ENCODE measurements at regions not wholly inside any gene's neighbourhood (a gene's known extent, or its start where the extent isn't known, plus 50 kb on each side); places are given as distances from the start of the nearest gene placed in this dataset.

DNA sequence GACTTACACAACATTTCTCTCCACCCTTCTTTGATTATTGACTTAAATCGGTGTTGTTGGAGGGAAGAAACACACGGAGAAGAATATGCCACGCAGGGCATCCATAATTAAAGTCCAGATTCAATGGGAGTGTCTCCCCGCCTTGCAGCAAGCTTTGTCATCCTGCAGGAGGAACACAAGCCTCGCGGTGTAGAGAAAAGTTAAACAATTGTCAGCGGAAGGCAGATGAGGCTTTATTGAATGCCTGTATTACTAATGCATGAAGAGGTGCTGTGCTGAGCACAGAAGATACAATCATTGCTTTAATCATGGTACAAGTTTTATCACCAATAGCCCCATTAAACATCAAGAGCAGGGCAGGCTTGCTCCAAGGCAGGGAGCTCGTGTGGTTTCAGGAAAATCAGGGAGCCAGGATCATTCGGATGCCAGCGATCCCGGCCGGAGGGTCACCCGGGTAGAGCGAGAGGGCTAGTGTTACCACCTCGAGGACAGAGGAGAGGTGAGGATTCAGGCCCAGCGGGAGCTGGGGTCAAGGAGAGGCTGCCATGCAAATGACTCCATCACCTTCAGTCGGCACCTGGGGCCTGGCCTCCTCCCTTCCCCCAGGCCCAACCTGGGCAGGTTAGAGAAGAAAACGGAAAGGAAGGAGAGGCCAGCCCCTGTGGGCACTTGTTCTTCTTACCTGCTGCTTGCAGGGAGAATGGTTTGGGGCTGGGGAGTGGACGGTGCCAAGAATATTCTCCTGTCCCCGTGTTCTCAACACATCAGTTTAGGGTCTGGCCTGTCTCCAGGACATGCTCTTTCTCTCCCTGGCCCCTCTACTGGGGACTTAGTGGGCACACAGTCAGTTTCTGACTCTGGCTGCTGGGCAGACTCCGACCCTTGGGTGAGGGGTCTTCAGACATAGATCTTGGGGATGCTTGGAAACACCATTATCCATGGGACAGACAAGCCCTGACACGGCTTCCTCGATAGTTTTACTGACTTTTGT lies 289.5 kb downstream of the IRX2 start:
- TF ChIP-seq, protein P1, sequence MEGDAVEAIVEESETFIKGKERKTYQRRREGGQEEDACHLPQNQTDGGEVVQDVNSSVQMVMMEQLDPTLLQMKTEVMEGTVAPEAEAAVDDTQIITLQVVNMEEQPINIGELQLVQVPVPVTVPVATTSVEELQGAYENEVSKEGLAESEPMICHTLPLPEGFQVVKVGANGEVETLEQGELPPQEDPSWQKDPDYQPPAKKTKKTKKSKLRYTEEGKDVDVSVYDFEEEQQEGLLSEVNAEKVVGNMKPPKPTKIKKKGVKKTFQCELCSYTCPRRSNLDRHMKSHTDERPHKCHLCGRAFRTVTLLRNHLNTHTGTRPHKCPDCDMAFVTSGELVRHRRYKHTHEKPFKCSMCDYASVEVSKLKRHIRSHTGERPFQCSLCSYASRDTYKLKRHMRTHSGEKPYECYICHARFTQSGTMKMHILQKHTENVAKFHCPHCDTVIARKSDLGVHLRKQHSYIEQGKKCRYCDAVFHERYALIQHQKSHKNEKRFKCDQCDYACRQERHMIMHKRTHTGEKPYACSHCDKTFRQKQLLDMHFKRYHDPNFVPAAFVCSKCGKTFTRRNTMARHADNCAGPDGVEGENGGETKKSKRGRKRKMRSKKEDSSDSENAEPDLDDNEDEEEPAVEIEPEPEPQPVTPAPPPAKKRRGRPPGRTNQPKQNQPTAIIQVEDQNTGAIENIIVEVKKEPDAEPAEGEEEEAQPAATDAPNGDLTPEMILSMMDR (IDR thresholded peaks at IDR 0.05), result no peak
- no peak for TF ChIP-seq POLR2A (IDR thresholded peaks at IDR 0.05)

All from lower leg skin (tissue), 3 donors.